A549 (cell line): ENCODE measurements at regions not wholly inside any gene's neighbourhood (a gene's known extent, or its start where the extent isn't known, plus 50 kb on each side); places are given as distances from the start of the nearest gene placed in this dataset.

Source experiments
- CTCF ChIP-seq: fragments of >200 bp; sonication (Bioruptor Twin); formaldehyde crosslinking; IDR thresholded peaks from 3 replicates; pipeline ENCODE4 v1.5.1; 2016
- ESRRA ChIP-seq: fragments of 150-350 bp; IDR thresholded peaks from 2 replicates; pipeline ENCODE4 v1.6.1; 2014; ENCODE audit warnings: mild to moderate bottlenecking, low read length, borderline replicate concordance
- MAX ChIP-seq: IDR thresholded peaks from 2 replicates; pipeline ENCODE4 v1.6.1; 2012
- REST ChIP-seq: fragments of 200-600 bp; sonication (generic); IDR thresholded peaks from 2 replicates; pipeline ENCODE4 v1.6.1; 2016; ENCODE audit warnings: antibody characterized with exemption, mild to moderate bottlenecking, moderate library complexity

GRCh38 chr4:177250056-177250696 is 59.5 kb upstream of the NEIL3 start:
- no peak for TF ChIP-seq ESRRA
- peak; percentile 79 for TF ChIP-seq CTCF
- no peak for TF ChIP-seq REST
- no peak for TF ChIP-seq MAX
